Inflammatory macrophage treated with lipopolysaccharide for 1 hour (primary cell): ENCODE measurements at regions not wholly inside any gene's neighbourhood (a gene's known extent, or its start where the extent isn't known, plus 50 kb on each side); places are given as distances from the start of the nearest gene placed in this dataset.

Source experiments
- DNase-seq, 2 donors: peaks; one replicate each; pipeline ENCODE4 v3.0.0-alpha.2; 2020 to 2022

DNA sequence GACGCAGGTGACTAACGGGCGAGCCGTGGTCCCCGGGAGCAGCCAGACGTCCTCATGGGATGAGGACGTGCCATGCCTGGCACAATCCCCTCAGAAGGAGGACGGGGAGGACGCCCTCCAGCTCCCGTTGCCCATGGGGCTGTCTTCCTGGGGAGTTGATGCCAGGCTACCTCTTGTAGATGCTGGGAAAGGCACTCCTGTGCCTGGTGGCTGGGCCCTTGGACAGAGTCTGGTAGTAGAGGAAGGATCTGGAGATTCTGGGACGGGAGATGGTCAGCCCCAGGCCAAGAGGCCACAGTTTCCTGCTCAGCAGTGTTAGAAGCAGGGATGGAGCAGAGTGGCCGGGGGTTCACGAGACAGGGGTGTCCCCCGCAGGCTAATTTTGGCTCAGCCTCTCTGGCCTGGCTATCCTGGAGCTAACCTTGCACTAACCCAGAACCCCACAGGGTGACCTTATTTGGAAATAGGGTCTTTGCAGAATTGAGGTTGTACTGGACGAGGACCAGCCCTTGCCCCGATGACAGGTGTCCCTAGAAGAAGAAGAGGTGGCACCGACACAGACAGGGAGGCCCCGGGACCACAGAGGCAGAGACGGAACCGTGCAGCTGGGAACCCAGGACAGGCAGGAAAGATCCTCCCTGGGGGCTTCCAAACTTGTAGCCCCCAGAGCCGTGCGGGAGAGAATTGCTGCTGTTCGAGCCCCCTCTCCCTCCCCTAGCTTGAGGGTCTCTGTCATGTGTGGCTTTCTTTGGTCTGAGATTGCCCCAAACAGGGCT lies 50.1 kb upstream of the ADRA2C start:
- DNase-seq = no peak

DNA sequence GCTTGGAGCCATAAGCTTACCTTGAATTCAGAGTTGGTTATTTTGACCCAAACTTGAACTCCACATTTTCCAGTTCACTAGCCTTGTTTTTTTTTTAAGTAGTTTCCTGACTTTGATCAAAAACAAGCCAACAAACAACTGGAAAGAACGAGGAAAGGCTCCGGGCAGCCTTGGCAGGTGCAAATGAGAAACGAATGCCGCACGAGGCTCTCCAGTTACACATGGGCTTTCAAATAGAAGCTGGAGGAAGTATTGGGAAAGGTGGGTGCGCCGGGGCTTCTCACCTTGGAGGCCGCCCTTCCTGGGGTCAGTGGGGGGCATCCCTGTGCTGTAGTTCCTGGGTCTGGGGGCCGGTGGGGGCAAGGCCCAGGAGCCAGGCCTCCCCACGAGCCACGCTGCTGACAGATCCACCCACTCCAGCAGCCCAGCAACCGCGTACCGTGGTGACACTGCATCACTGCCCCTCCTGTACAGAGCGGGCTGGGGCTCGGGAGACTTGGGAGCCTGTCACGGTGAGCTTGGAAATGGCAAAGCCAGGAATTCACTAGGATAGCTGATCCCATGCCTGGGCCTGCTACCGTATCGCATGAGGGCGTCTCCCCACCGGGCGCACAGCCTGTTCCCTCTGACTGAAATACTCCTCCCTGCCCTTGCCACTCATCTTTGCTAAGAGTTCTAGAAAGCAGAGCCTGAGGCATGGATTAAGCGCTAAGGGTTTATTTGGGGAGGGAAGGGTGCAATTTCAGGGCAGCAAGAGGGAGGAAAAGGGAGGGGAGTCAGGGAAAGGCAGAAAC lies 50.9 kb upstream of the ADRA2C start:
- DNase-seq = no peak

DNA sequence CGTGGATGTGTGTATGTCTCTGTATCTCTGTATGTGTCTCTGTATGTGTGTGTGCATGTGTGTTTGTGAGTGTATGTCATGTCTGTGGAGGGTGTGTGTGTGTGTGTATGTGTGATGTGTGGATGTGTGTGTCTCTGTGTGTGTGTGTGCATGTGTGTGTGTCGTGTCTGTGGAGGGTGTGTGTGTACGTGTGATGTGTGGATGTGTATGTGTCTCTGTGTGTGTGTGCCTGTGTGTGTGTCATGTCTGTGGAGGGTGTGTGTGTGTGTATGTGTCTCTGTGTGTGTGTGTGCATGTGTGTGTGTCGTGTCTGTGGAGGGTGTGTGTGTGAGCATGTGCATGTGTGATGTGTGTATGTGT lies 51.6 kb upstream of the ADRA2C start:
- DNase-seq = no peak

DNA sequence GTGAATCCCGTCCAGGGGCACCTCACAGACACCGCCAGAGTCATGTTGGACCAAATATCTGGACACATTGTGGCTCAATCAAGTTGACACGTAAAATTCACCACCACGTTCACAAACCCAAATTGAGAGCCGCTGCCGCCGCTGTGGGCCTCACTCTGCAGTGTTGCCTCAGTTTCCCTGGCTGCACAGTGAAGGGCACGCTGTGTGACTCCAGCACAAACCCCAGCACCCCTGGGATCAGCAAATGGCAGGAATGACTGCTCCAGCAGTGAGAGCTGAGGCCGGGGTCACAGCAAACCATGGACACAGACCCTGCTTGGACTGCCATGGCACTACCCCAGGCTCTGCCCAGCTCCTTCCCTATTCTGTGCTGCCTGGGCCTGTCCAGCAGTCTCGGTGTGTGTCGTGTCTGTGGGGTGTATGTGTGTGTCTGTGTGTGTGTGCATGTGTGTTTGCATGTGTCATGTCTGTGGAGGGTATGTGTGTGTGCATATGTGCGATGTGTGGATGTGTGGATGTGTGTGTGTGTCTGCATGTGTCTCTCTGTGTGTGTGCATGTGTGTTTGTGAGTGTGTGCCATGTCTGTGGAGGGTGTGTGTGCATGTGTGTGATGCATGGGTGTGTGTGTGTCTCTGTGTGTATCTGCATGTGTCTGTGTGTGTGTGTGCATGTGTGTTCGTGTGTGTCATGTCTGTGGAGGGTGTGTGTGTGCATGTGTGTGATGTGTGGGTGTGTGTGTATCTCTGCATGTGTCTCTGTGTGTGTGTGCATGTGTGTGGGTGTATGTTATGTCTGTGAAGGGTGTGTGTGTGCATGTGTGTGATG lies 52.2 kb upstream of the ADRA2C start:
- no peak for DNase-seq

DNA sequence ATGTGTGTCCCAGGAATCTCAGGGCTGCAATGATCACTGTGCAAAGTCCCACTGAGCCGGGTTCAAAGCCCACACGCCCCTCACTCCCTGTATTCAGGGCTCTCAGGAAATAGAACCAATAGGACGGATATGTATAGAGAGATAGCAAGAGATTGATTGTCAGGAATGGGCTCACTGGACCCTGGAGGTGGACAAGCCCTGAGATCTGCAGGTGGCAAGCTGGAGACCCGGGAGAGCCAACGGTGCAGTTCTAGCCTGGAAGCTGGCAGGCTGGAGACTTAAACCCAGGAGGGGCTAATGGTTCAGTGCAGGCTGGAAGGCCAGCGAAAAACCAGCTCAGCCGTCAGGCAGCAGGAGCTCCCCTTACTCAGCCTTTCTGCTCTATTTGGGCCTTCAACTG lies 52.8 kb upstream of the ADRA2C start:
- DNase-seq = no peak

DNA sequence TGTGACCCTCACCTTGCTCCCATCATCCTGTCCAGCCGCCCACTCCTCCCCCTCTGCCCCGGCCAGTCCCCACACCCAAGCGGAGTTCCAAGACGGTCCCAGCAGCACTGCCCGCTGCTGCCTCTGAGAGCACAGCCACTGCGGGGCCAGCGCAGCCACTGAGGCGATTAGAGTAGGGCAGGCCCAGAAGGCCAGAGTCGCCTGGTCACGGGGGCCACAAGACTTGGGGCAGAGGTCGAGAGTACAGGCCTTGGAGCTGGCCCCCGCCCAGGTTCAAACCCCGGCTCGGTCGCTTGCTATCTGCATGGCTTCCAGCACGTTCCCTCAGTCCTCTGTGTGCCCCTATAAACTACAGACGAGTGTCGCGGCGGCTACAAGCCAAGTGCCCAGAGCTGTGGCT lies 53.2 kb upstream of the ADRA2C start:
- no peak for DNase-seq

DNA sequence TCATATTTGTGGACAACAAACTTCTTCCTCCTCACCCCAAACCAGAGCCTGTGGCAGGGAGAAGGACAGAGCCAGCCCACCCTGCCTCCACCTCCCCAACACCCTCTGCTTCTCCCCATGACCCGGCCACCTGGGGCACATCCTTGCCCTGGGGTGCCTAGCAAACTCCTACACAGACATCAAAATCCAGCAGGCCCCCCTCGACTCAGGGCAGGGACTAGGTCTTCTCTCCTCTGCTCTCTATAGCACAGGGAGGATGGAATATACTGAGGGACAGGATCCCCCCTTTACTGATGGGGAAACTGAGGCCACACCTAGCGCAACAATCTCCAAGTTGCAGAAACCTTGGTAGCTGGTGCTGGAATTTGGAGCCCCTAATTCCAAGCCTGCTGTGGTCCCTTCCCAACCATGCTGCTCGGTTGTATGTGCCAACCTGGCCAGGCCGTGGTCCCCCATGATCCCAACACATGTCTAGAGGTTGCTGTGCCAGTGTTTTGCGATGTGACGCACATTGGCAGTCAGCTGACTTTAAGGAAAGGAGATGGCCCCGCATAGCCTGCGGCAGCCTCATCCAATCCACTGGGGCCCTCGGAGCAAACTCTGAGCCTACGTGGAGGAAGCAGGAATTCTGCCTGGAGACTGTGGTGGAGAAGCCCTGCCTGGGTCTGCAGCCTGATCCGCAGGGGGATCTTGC lies 53.9 kb upstream of the ADRA2C start:
- no peak for DNase-seq

DNA sequence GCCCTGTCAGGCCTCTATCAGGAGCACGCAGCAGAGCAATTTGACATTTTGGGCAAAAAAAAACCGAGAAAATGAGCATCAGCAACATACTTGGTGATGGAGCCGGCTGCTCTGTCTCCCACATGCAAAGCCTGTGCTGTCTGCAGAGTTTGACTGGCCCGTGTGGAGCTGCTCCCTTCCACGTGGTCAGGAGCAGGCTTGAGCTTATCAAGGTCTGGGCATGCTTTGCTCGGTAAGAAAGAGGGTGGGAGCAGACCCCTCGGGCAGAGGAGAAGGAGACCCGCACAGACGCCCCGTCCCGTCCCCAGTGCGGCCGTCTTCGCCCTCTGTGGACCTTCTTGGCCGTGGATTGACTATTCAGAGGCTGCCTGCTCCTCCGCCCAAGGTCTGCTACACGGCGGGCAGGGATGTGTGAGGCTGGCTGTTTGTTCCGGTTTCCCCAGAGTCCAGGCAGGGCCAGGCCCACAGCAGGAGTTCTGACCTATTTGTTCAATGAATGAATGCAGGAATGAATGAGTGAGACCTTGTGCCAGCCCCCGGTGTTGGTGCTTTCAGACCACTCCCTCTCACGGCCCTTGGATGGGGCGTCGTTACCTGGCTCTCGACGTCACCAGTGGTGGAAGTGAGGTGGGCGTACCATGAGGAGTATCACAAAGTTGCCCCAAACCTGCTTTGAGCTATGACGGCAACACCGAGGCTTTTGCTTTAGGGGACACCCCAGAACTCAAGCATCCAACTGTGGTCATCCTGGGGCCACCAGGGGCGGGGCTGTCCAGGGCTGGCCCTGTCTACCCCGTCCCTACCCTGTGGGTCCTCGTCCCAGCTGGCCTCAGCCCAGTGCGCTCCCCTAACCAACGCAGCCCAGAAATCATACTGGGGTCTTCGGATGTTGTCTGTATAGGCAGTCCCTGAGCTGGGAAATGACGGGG lies 54.7 kb upstream of the ADRA2C start:
- no peak for DNase-seq

DNA sequence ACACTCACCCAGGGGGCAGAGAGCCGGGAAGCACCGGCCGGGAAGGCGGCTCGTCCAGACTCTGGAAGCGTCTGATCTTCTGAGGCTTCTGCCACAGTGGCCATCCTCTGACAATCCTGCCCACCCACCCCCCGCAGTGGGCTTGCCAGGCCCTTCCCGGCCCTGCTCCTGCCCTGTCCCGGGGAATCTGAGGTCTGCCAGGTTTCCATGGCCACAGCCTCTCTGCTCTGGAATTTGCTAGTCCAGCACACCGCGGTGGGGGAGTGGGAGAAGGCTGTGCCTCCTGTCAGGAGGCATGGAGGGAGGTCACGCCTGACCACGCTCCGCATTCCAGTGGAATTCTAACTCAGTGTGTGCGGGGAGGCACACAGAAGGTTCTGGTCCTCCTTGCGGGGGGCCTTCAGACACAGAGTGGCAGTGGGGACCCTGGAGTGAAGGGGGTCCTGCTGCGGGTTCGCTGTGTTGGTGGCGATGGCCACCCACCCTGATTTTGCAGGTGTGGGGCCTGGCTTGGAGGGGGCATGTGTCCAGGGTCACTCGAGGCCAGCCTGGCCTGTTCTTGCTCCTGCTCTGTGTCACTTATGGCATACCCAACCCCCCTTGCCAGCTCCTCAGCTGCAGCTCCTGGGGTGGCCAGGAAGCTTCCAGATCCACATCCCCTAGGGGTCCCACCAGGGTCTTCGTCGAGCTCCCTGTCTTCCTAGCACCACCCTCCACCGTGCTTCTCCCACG lies 55.6 kb upstream of the ADRA2C start:
- DNase-seq = no peak

DNA sequence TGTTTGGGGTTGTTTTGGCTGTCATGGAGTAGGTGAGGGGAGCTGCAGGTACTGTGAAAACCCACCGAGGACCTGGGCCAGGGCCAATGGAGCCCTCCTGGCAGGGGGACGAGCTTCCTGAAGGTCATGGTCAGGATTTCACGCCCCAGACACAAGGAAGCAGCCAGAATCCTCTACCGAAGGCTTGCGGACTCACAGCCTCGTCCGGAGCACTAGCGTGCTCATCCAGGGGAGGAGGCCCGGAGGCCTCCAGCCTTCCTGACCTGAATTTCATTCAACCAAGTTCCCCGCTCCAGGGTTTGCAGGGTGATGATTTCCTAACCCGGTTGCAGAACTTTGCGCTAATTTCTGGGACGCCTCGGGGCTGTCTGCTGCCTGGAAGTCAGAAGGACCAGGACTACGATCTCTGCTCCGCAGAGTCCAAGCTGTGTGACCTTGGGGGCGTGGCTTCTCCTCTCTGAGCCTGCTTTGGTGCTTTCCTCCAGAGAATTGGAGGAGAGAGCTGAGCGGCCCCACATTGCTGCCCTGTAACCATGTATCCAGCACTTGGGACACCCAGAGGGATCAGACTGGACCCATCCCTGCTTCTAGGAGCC lies 56.2 kb upstream of the ADRA2C start:
- DNase-seq = no peak

DNA sequence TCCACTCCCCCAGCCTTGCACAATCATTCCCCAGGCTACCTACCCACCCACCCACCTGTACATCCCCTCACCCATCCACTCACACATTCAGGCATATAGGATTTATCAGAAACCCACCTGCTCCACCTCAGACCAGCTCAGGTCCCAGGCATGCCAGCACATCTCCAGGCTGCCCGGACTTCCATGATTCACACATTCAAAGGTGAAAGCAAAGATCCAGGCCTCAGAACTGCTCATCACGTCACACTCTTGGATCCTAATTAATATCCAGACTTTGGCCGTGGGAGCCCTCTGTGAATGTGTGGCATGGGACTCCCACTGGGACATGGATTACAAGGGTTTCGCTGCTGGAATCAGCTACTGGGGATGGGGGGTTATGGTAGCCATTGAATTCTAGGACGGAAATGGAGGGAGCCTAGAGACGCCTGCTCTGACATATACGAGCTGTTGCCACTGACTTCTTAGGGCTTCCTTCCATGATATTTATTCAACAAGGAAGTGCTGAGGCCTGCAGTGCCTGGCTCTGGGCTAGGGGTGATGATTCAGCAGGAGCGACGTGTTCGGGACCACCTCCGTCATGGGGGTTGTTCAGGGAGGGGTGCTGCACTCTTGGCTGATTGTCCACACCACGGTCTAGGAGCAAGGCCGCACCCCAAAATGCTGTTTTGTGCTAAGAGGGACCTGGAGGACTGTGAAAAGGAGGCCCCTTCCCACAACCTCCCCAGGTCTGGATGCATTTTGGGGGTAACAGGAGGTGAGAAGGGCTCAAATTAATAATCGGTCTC lies 56.9 kb upstream of the ADRA2C start:
- DNase-seq = no peak

DNA sequence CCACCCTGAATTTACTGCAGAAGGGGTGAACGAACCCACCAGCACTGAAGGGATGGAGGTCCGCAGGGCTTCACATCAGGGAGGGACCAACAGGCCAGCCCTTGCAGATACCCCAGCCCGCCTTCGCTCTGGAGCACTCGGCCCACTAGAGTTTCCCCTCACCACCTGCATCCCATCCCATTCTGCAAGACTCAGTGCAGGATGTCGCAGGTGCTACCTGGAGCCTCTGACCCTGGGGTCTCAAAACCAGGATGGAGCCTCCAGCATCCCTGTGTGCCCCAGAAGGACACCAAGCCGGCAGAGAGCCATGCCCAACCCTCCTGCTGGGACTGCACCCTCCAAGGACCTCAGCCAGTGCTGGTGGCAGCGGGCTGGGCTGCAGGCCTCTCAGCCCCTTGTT lies 57.6 kb upstream of the ADRA2C start:
- no peak for DNase-seq

DNA sequence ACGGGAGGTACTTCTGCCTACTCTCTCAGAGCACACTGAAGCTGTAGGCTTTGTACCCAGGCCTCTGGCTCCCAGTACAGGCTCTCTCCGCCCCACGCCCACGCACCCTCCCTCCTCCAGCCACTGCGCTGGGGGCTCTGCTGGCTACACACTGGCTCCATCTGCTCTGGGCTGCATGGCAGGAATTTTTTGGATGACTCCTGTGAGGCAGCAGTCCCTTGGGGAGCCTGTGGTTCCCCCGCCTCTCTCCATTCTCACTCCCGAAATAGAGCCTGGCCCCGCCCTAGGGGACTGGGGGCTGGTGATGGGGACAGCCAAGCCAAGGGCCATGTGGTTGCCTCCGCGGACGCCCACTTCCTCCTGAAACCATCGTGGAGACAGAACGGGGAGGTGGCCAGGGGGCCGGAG lies 58.1 kb upstream of the ADRA2C start:
- DNase-seq = peak; percentile 14 to 33

DNA sequence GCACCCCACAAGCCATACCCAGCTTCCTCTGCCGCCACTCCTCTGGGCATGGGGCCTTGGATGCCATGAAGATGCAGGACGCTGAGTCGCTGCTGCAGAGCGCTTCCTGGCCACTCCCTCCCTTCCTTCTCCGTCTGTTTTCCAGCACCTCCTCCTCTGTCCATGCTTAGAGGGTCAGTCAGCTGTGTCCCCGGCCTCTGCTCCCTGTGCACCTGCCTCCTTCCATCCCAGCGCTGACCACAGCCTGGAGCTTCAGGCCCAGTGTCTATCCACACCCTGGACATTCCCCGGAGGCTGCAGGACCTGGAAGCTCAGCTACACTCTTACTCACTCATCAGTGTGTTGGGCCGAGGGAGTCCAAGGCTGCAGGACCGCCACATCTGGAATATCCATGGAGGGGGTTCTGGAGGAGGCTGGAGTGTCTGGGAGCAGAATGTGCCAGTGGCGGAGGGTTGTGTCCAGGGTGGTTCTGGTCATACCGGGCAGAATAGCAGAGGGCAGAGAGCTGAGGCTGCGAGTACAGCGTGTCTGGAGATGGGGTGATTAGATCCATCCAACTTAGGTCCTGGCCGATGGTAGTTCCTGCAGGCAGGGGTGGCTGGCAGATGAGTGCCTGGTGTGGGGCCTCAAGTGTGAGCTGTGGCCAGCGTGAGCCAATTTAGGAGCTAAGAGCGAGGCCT lies 58.6 kb upstream of the ADRA2C start:
- DNase-seq = no peak

DNA sequence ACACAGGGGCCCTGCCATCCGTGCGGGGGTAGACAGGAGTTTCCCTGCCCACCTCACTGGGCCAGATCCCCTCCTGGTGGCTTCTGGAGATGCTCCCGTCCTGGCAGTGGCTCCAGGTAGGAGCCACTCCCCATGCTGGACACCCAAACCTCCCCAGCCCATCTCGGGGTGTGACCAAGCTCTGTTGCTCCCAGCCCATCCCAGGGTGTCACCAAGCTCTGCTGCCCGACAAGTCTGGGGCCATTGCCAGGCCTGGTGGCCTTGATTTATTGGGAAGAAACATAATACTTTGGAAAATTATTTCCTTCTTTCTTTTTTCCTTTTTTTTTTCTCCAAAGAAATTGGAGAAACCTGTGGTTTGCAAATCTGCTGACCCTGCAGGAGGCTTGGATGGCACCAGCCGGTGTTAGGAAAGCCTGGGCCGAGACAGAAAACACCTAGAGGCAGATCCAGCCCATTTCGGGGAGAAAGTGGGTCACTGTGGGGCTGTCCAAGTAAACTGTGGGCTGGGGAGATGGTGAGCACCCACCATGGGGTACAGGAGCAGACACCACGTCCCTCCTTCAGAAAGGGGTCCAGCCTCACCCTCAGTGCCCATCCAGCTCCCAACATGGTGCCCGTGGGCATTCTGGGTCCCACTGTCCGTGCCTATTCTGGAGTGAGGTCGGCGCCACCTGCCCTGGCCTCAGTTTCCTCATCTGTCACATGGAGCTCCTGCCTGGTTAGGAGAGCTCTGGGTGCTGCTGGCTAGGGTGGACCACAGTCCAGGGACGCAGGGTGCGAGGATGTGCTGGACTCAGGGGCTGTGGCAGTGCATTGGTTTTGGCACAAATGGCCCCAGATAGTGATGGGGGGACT lies 59.4 kb upstream of the ADRA2C start:
- DNase-seq = no peak

DNA sequence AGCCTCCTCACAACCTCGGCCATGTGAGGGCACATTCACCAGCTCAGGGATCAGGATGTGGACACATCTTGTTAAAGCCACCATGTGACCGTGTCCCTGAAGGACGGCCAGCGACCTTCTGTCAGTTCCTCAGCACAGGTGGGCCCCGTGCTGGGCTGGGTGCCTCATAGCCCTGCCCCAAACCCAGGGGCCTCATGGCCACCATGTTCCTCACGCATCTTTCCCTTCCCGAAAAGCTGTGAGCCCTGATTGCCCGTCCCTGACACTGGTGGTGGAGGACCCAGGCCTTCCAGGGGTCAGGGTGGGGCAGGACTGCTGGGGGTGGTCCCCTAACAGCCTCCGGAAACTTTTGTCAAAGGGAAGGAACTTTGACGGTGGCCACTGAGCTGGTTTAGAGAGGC lies 60.1 kb upstream of the ADRA2C start:
- DNase-seq = no peak

DNA sequence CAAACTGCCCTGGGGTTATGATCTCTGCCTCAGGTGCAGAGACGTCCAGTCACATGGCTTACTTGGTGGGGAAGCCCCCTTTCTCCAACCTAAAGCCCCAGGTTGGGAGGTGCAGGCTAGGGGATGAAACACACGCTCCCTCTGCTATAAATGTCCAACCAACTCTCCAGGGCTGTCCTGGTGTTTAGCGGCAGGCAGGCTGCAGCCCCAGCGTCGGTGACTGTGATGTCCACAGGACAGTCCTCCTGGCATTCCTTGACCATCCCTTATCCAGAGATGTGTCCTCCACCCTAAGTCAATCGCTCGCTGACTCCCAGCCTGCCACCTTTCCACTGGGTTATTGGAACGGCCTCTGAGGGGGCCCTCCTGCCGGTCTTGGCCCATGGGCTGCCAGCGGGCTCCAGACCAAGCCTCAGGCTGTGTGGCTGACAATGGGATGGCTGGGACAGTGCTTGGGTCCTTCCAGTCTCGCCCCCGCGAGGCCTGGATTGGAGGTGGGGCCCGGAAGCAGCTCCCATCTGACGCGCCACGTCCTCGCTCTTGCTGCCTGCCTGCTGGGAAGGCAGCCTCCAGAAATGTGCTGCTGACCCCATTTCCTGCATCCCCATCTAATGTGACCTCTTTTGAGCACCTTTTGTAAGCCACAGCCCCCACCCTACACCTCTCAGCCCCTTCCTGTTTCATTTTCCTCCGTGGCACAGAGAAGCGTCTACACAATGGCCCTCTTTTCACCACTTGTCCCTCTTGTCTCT lies 60.8 kb upstream of the ADRA2C start:
- DNase-seq = no peak

DNA sequence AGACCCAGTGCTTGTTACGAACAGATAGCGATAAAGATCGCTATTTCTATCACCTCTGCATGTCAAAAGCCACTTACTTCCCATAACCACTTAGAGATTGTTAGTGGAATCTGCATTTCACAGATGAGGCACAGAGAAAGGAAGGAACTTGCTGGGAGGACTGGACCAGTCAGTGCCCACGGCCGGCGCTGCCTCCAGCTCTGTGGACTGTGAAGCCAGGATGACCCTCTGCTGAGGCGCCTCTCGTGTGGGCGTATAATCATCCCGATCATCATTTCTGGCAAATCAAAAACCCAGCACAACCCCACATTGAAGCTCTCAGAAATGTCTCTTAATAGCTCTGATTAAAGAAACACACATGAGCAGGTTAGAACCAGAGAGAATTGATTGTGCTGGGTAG lies 61.5 kb upstream of the ADRA2C start:
- no peak for DNase-seq
